Hematopoietic multipotent progenitor cell (in vitro differentiated cells): ENCODE measurements at regions not wholly inside any gene's neighbourhood (a gene's known extent, or its start where the extent isn't known, plus 50 kb on each side); places are given as distances from the start of the nearest gene placed in this dataset.
"Not testable (repeated sequence)": the region's sequence is repeated elsewhere in the genome, so short reads cannot be mapped to it uniquely, and the experiment has no call there.

Experiments
- DNase-seq, 3 donors: peaks; one replicate each; pipeline ENCODE4 v3.0.0-alpha.2; 2011 to 2015; ENCODE audit warnings: low read depth in 2 of 3, low spot score in 2 of 3

DNA sequence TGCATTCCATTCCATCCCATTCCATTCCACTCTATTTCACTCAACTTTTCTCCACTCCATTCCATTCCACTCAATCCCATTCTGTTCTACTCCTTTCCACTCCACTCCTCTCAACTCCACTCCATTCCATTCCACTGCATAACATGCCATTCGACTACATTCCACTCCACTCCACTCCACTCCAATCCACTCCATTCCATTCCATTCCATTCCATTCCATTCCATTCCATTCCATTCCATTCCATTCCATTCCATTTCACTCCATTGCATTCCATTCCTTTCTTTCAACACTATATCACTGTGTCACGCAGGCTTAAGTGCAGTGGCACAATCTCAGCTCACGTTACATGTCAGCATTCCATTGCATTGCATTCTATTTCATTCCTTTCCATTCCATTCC, 1430.4 kb downstream of the TSPY10 start:
- DNase-seq, result not testable (repeated sequence)

DNA sequence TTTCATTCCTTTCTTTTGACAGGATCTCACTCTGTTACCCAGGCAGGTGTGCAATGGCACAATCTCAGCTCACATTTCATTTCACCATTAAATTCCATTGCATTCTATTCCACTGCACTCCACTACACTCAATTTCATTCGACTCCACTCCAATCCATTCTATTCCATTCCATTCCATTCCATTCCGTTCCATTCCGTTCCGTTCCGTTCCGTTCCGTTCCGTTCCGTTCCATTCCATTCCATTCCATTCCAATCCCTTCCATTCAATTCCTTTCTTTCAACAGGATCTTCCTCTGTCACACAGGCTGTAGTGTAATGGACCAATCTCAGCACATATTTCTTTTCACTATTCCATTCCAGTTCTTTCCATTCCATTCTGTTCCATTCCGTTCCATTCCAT, 1445.7 kb downstream of the TSPY10 start:
- DNase-seq, result no peak

DNA sequence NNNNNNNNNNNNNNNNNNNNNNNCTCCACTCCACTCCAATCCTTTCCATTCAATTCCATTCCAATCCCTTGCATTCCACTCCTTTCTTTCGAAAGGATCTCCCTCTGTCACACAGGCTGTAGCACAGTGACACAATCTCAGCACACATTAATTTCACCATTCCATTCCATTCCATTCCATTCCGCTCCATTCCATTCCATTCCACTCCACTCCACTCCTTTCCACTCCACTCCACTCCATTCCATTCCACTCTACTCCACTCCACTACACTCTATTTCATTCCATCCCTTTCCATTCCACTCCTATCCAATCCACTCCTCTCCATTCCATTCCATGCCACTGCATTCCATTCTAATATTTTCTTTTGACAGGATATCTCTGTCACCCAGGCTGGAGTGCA, 1459.0 kb downstream of the TSPY10 start:
- DNase-seq, result no peak

DNA sequence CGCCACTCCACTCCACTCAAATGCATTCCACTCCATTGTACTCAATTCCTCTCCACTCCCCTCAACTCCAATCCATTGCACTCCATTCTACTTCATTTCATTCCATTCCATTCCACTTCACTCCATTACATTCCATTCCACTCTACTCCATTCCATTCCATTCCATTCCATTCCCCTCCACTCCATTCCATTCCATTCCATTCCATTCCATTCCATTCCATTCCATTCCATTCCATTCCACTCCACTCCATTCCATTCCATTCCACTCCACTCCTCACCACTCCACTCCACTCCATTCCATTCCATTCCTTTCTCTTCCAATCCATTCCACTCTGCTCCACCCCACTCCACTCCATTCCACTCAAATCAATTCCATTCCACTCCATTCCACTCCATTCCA, 1459.9 kb downstream of the TSPY10 start:
- DNase-seq, result no peak

DNA sequence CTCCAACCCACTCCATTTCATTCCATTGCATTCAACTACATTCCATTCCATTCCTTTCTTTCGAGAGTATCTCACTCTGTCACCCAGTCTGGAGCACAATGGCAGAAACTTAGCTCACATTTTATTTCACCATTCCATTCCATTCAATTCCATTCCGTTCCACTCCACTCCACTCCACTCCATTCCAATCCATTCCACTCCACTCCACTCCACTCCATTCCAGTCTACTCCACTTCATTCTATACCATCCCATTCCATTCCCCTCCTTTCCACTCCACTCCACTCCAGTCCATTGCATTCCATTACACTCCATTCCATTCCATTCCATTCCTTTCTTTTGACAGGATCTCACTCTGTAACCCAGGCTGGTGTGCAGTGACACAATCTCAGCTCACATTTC, 1466.3 kb downstream of the TSPY10 start:
- DNase-seq, result no peak

DNA sequence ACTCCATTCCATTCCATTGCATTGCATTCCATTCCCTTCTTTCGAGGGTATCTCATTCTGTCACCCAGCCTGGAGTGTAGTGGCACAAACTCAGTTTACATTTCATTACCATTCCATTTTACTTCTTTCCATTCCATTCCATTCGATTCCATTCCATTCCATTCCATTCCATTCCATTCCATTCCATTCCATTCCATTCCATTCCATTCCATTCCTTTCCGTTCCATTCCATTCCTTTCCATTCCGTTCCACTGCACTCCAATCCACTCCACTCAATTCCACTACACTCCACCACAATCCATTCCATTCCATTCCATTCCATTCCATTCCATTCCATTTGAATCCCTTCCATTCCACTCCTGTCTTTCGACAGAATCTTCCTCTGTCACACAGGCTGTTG, 1472.0 kb downstream of the TSPY10 start:
- DNase-seq, result not testable (repeated sequence)

DNA sequence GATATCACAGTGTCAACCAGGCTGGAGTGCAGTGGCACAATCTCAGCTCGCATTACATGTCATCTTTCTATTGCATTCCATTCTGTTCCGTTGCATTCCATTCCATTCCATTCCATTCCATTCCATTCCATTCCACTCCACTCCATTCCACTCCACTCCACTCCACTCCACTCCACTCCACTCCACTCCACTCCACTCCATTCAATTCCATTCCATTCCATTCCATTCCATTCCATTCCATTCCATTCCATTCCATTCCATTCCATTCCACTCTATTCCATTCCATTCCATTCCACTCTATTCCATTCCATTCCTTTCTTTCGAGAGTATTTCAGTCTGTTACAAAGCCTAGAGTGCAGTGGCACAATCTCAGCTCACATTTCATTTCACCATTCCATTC, 1486.5 kb downstream of the TSPY10 start:
- not testable (repeated sequence) for DNase-seq

DNA sequence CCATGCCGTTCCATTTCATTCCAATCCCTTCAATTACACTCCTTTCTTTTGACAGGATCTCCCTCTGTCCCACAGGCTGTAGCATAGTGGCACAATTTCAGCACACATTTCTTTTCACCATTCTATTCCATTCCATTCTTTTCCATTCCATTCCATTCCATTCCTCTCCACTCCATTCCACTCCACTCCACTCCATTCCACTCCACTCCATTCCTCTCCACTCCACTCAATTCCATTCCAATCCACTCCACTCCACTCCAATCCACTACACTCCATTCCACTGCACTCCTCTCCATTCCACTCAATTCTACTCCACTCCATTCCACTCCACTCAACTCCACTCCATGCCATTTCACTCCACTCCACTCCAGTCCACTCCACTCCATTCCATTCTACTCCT, 1495.1 kb downstream of the TSPY10 start:
- DNase-seq, result no peak

DNA sequence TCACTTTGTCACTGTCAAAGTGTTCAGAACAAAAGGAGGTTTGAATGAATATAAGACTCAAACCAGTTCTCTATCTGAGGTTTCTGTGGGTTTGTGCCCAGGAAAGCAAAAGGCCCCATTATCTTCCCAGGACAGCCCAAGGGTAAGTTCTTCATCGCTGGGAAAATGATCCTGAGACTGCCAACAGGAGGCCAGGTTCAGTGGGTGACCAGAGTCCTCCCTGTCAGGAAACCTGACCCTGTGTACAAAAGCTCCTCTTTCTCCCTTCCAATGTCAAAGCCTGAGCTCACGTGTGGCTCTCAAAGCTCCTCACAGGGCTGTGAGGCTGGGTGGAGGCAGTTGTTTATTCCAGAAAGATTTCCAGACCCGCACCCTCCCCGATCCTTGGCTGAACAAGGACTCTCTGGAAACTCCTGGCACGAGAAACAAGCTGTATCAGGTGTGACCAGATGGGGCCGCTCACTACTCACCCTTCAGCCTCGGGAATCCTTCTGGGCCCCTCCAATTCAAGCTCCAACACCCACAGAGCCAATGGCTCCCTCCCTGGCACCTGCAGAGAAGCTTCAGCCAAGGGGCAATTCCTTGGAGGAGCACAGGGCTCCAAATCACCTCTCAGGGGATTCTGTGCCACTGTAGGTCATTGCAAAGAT, 1516.7 kb downstream of the TSPY10 start:
- DNase-seq, result no peak

DNA sequence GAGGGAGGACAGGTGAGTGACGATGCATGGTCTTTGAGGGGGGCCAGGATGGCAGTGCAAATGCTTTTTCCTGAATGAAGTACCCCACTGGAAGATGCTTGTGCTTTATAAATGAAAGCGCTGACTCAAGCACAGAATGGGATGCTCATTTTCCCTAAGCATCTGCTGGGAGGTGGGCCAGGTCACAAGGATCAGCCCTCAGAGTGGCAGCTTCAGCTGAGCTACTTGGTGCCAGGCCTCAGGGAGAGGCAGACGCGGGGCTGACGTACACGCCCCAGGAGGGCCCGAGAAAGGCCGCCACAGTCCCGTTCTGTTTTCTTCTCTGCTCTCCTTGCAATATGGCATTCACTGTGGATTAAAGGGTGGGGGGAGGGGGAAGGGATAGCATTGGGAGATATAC, 1535.8 kb downstream of the TSPY10 start:
- DNase-seq, result no peak

DNA sequence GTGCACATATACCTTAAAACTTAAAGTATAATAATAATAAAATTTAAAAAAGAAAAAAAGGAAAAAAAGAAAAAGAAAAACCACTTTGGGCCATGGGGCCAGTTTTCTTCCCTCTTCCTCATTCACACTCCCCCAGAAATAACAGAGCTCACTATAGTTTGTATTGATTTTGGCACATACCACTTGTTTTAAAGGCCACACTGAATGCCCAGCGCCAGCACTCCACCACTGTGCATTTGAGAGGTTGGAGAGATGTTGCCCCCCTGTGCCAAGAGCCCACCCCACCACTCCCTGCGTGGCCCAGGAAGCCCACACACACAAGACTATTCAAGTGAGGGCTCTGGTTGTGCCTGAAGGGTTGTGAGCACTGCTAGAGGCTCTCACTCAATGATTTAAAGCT, 1536.3 kb downstream of the TSPY10 start:
- DNase-seq, result no peak

DNA sequence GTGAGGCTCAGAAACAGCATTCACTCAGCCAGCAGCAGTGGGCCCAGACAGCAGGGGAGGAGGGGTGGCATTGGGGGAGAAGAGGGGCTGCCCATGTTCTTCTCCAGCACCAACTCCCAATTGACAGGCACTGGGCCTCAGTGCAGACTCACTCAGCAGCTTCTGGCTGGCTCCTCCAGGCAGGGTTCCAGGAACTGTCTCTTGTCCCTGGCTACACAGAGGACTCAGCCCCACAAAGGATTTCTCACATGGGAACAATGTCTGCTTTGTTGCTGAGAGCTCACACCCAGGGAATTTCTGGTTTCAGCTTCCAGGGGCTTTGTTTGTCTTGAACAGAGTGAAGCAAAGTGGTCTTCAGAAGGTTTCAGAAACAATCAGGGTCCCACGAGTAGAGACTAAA, 1536.7 kb downstream of the TSPY10 start:
- DNase-seq, result no peak

DNA sequence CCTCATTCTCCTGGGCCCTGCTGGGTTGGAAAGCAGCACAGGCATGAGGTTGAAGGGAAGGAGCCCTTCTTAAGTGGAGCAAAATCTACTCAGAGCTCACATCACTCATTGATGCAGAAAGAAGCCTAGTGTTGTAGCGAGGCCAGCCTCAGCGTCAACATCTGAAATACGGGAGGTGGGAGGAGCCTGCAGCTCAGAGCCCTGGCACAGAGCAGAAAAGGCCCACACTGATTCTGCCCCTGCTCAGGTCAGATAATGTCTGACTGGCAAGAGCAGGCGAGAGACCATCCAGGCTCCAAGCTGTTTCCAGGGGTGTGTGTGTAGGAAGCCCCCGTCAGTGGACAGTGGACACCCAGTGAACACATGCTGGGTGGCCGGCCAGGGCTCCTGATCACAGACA, 1541.6 kb downstream of the TSPY10 start:
- DNase-seq, result no peak

DNA sequence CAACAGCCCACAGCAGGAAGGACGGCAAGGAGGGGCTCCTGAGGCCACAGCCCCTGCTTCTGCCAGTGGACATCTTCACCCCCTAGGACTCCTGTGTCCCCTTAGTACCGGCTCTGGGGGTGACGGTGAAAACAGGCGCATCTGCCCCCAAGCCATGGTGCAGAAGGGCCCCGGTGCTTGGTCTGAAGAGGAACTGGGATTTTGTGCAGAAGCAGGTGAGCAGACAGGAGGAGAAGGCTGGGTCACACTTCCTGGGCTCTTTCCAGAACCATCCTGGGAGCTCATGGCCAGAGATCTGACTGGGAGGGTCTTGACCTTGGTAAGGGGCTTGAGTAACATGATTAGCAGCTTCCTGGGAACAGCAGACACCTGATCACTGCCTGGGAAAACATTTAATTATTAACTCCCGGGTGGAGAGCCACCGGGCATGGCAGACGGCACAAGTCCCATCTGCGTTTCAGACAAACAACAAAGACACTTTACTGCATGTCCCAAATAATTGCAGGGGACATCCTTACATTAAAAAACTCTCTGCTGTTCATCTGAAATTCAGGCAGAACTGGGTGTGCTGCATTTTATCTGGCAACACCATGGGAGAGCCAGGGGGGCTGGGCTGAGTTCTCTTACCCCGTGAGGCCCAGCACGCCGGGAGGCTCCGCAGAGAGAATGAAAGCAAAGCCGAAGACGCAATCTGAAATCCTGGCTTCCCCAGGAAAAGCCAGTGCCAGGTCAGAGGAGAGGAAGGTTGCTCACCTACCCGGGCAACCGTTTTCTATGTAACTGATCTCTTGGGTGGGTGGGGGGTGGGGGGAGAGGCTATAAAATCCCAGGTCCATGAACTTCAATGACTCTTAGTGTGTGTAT, 1542.8 kb downstream of the TSPY10 start:
- no peak for DNase-seq

DNA sequence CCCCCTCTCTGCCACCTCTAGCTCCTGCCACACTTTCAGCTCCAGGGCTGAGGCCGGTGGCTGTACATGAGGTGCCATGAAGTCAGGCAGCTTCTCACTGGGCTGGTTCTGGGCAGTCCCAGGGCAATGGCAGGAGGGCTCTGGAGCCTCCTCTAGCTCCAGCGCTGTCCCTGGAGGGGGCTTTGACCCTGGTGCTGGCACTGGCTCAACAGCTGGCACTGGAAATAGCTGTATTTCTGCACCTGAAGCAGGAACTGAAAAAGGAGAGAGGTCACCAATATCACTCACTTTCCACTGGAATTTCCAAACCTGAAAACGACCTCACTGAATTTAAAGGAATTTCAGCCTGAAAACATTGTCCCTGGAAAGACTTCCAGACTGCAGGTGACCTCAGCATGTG, 1558.1 kb downstream of the TSPY10 start:
- DNase-seq, result not testable (repeated sequence)

DNA sequence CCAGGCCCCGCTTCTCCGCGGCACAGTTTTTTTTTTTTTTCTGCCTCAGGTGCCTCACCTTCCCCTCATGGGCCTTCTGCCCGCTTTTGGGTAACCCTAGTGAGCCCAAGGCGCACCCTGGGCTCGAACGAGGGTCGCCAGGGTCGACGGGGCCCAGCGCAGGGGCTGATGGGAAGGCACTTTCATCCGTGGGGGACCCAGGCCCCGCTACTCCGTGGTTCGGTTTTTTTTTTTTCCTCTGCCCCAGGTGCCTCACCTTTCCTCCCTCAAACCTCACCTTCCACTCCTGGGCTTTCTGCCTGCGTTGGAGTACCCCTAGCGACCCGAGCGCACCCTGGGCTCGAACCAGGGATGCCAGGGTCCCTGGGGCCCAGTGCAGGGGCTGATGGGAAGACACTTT, 1569.8 kb downstream of the TSPY10 start:
- not testable (repeated sequence) for DNase-seq

DNA sequence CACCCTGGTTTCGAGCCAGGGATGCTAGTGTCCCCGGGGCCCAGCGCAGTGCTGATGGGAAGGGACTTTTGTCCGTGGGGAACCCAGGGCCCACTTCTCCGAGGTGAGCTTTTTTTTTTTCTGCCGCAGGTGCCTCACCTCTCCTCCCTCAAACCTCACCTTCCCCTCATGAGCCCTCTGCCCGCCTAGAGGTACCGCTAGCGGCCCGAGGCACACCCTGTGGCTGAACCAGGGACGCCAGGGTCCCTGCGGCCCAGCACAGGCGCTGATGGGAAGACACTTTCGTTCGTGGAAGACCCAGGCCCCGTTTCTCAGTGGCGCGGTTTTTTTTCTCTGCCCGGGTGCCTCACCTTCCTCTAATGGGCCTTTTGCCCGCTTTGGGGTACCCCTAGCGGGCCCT, 1570.7 kb downstream of the TSPY10 start:
- not testable (repeated sequence) for DNase-seq

DNA sequence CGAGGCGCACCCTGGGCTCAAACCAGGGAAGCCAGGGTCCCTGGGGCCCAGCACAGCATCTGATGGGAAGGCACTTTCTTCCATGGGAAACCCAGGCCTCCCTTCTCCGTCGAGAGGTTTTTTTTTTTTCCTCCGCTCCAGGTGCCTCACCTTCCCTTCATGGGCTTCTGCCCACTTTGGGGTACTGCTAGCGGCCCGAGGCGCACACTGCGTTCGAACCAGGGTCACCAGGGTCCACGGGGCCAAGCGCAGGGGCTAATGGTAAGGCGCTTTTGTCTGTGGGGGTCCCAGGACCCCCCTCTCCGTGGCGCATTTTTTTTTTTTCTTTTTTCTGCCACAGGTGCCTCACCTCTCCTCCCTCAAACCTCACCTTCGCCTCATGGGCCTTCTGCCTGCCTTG, 1571.3 kb downstream of the TSPY10 start:
- DNase-seq, result no peak

DNA sequence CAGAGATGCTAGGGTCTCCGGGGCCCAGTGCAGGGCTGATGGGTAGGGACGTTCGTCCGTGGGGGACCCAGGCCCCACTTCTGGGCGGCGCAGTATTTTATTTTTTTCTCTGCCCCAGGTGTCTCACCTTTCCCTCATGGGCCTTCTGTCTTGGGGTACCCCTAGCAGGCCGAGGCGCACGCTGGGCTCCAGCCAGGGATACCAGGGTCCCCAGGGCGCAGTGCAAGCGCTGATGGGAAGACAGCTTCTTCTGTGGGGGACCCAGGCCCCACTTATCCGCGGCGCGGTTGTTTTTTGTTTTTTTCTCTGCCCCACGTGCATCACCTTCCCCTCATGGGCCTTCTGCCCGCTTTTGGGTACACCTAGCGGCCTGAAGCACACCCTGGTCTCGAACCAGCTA, 1572.8 kb downstream of the TSPY10 start:
- not testable (repeated sequence) for DNase-seq

DNA sequence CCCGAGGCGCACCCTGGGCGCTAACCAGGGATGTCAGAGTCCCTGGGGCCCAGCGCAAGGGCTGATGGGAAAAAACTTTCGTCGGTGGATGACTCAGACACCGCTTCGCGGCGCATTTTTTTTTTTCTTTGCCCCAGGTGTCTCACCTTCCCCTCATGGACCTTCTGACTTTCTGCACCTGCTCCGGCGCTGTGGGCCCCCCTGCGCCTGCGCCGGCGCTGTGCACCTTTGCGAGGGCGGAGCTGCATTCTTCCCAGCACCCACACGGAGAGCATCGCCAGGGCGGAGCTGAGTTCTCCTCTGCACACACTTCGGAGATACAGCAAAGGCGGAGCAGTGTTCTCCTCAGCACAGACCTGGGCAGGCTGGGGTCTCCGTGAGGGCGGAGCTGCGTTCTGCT, 1575.3 kb downstream of the TSPY10 start:
- DNase-seq, result not testable (repeated sequence)

DNA sequence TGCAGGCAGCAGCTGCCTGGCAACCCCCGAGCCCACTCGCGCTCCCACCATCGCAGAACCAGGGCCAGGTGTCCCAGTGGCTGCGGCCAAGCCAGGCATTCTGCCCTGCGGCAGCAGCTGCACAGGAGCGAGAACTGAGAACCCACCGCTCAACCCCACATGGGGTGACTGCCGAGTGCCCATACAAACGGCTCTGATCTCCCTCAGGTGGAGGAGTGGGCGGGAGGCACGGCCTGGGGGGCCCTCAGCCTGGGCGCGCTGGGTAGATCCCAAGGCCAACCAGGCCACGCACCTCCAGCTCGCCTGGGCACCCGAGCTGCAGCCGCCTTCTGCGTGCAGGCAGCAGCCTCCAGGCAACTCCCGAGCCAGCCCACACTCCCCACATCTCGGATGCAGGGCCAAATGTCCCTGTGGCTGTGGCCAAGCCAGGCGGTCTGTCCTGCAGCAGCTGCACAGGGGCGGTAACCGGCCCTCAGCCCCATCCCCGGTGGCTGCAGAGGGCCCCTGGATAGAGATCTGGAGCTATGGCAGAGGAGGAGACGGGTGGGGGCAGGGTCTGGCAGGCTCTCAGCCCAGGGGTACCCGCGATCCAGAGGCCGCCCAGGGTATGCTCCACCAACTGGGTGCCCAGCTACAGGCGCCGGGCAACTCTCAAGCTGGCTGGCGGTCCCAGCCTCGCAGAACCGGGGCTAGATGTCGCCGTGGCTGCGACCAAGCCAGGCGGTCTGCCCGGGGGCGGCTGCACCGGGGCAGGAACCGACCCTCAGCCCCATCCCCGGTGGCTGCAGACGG, 1579.6 kb downstream of the TSPY10 start:
- not testable (repeated sequence) for DNase-seq
